ENCODE measurements at regions not wholly inside any gene's neighbourhood (a gene's known extent, or its start where the extent isn't known, plus 50 kb on each side); places are given as distances from the start of the nearest gene placed in this dataset.
A peak's percentile ranks its signal among the peaks of the same experiment; 100 is the strongest.

GRCh38 chr11:114880442-114880841 lies 202.1 kb downstream of the NXPE2 start:
- ATAC-seq, result no peak

GRCh38 chr11:114883472-114883871 lies 205.1 kb downstream of the NXPE2 start:
- no peak for ATAC-seq

- no peak for ATAC-seq
These were observed 208.4 kb downstream of the NXPE2 start for GRCh38 chr11:114886644-114887265.

GRCh38 chr11:114889594-114890011 lies 211.3 kb downstream of the NXPE2 start:
- no peak for ATAC-seq

GRCh38 chr11:114890038-114890437 lies 211.7 kb downstream of the NXPE2 start:
- no peak for ATAC-seq

- ATAC-seq, result no peak
These were observed 213.6 kb downstream of the NXPE2 start for GRCh38 chr11:114891911-114892310.

GRCh38 chr11:114892381-114893197 lies 214.3 kb downstream of the NXPE2 start:
- ATAC-seq, result no peak

GRCh38 chr11:114893329-114893728 lies 215.0 kb downstream of the NXPE2 start:
- no peak for ATAC-seq

GRCh38 chr11:114896594-114896993 lies 218.3 kb downstream of the NXPE2 start:
- no peak for ATAC-seq

- no peak for ATAC-seq
These were observed 231.5 kb downstream of the NXPE2 start for GRCh38 chr11:114909866-114910265.

- ATAC-seq, result peak; percentile 25 to 36
These were observed 234.5 kb downstream of the NXPE2 start for GRCh38 chr11:114912826-114913225.

- ATAC-seq, result no peak
These were observed 236.1 kb downstream of the NXPE2 start for GRCh38 chr11:114914231-114915005.

GRCh38 chr11:114915871-114916805 lies 237.8 kb downstream of the NXPE2 start:
- no peak for ATAC-seq

- no peak for ATAC-seq
These were observed 240.0 kb downstream of the NXPE2 start for GRCh38 chr11:114918286-114918685.

GRCh38 chr11:114921697-114922096 lies 243.4 kb downstream of the NXPE2 start:
- ATAC-seq, result no peak

- no peak for ATAC-seq
These were observed 245.7 kb downstream of the NXPE2 start for GRCh38 chr11:114924042-114924441.

- no peak for ATAC-seq
These were observed 247.3 kb downstream of the NXPE2 start for GRCh38 chr11:114925591-114925990.

GRCh38 chr11:114928260-114928870 lies 250.0 kb downstream of the NXPE2 start:
- no peak for ATAC-seq

- no peak for ATAC-seq
These were observed 251.1 kb downstream of the NXPE2 start for GRCh38 chr11:114929351-114930000.

- ATAC-seq, result no peak
These were observed 260.5 kb downstream of the NXPE2 start for GRCh38 chr11:114938799-114939198.

- ATAC-seq, result no peak
These were observed 263.9 kb downstream of the NXPE2 start for GRCh38 chr11:114942207-114942606.

Measured in activated CD4-positive, CD25-positive, alpha-beta regulatory T cell treated with anti-CD3 and anti-CD28 coated beads, Interleukin-2, amount 50 U/mL, for 24 hours (primary cell).